MG63 (cell line): ENCODE measurements at regions not wholly inside any gene's neighbourhood (a gene's known extent, or its start where the extent isn't known, plus 50 kb on each side); places are given as distances from the start of the nearest gene placed in this dataset.

Source experiments
- DNase-seq: peaks from one replicate; pipeline ENCODE4 v3.0.0-alpha.2; 2020
- H3K27me3 ChIP-seq: fragments of 250-450 bp; sonication (Bioruptor Pico); 2 replicates; pipeline ENCODE4 v1.5.1; 2020; ENCODE audit warnings: mild to moderate bottlenecking, moderate library complexity
- H3K36me3 ChIP-seq: fragments of 250-450 bp; sonication (Bioruptor Pico); 2 replicates; pipeline ENCODE4 v1.5.1; 2020; ENCODE audit warnings: mild to moderate bottlenecking, moderate library complexity
- H3K4me3 ChIP-seq: fragments of 250-450 bp; sonication (Bioruptor Pico); 2 replicates; pipeline ENCODE4 v1.5.1; 2020; ENCODE audit warnings: mild to moderate bottlenecking, moderate library complexity
- H3K9me3 ChIP-seq: fragments of 250-450 bp; sonication (Bioruptor Pico); 2 replicates; pipeline ENCODE4 v1.5.1; 2020; ENCODE audit warnings: mild to moderate bottlenecking, moderate library complexity

GRCh38 chr5:61667525-61668218 is 335.6 kb downstream of the ZSWIM6 start:
- Histone ChIP-seq H3K36me3 (no peaks in the 10 kb centered on the region), H3K9me3 (no peaks in the 10 kb centered on the region), H3K27me3 (no peaks in the 10 kb centered on the region), H3K4me3 (no peak overlapping the region)
- no peak for DNase-seq

DNA sequence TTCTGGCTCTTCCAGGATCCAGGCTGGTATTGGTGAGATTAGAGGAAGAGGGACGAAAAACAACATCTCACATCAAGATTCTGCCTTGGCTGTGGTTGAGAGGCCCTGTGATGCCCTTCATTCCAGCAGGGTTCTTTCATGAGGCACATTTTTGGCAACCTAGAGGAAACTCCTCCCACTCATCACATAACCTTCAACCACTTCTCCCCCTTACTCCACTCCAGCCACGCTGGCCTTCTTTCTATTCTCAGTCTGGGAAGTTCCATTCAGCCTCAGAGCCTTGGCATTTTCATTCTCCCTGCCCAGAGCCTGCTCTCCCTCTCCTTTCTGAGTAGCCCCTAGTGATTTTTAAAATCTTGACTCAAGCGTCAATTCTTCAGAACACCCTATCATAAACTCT is 337.5 kb downstream of the ZSWIM6 start:
- DNase-seq: no peak
- no peaks in the 10 kb centered on the region for H3K27me3 ChIP-seq
- no peaks in the 10 kb centered on the region for H3K9me3 ChIP-seq
- H3K36me3 ChIP-seq: no peaks in the 10 kb centered on the region
- H3K4me3 ChIP-seq: no peak overlapping the region

DNA sequence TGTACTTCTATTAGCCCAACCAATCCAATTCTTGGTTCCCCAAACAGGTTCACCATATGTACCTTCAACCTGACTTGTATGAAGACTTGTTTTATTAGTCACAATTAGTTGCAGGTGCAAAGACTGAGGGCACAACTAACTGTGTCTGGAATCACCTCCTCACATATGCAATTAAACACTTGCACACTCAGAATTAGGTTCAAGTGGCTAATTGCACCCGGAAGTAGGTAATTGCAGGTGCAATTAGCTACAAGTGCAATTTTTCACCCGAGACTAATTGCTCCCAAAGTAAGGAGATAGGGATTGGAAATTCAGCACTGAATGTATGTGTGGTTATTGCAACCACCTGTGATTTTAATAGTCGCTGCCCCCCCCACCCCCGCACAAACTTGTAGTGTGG is 338.9 kb downstream of the ZSWIM6 start:
- DNase-seq: no peak
- no peaks in the 10 kb centered on the region for H3K9me3 ChIP-seq
- no peaks in the 10 kb centered on the region for H3K36me3 ChIP-seq
- H3K4me3 ChIP-seq: no peak overlapping the region
- H3K27me3 ChIP-seq: no peaks in the 10 kb centered on the region

DNA sequence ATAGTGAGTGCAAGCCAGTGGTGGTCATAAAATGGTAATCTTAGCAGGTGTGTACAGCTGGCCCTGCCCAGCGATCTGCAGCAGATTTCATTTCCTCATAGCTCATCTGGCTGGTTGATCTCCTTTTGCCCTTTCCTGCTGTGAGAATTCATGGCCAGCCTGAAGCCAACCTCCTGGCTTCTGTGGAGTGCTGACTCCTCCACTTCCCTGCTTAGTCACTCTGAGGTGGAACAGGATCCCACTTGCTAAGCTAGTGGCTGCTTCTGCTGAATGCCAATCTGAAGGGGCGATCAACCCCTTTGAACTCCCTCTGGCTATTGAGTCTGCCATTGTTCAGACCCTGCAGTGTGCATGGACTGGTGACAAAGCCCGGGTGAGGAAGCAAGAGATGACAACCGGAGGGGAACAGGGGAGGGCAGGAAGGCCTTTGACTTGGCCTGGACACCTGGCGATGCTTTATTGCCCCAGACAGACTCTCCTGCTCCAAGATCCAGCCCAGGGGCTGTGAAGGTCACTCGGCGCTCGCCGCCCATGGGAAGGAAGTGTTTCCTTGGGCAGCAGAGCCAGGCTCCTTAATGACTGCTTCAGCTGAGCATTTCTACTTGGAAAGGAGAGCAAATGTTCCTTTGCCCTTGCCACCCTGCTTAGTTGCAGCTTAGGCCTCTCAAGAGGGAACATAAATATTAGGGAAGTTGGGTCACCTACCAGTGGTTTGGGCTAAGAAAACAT is 341.1 kb downstream of the ZSWIM6 start:
- Histone ChIP-seq H3K27me3 (no peaks in the 10 kb centered on the region), H3K9me3 (no peaks in the 10 kb centered on the region), H3K36me3 (no peaks in the 10 kb centered on the region), H3K4me3 (no peak overlapping the region)
- peak; percentile 82 for DNase-seq

- no peaks in the 10 kb centered on the region for H3K36me3 ChIP-seq
- DNase-seq: no peak
- no peaks in the 10 kb centered on the region for H3K27me3 ChIP-seq
- no peaks in the 10 kb centered on the region for H3K9me3 ChIP-seq
- H3K4me3 ChIP-seq: no peak overlapping the region
Observed at GRCh38 chr5:61674378-61674777, 342.3 kb downstream of the ZSWIM6 start.

DNA sequence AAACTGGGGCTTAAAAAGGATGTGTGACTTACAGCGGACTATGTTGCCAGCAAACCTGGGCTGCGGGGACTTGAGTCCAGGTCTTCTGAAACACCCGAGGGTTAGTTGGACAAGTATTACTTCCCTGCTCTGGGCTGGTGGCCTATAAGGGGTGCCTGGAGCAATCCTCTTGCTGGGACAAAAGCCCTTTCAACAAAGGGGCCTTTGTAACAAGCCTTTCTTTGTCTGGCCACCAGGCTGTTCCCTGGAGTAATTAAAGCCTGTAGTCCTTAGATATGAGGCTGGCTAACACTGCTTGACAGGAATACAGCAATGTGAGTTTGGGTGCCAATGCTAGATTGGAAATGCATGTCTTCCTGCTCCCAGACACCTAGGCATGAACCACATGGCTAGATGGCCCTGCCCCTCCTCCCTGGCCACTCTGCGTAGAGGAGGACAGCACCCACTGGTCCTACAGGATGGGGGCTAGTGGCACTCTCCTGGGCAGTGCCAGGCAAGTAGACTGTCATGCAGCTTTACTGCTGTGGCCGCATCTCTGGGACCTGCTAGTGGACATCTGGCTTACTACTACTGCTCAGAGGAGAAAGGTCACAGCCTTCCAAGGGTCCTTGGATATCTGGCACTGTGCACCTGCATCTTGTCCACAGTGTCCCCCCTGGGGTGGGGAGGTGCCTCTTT is 343.1 kb downstream of the ZSWIM6 start:
- no peak for DNase-seq
- H3K4me3 ChIP-seq: no peak overlapping the region
- H3K27me3 ChIP-seq: no peaks in the 10 kb centered on the region

GRCh38 chr5:61677220-61677619 is 345.2 kb downstream of the ZSWIM6 start:
- Histone ChIP-seq H3K36me3 (no peaks in the 10 kb centered on the region), H3K27me3 (no peaks in the 10 kb centered on the region), H3K4me3 (no peak overlapping the region), H3K9me3 (no peaks in the 10 kb centered on the region)
- no peak for DNase-seq

More for the DNA sequence above, 343.1 kb downstream of the ZSWIM6 start:
- Histone ChIP-seq H3K9me3 (no peaks in the 10 kb centered on the region), H3K36me3 (no peaks in the 10 kb centered on the region)

DNA sequence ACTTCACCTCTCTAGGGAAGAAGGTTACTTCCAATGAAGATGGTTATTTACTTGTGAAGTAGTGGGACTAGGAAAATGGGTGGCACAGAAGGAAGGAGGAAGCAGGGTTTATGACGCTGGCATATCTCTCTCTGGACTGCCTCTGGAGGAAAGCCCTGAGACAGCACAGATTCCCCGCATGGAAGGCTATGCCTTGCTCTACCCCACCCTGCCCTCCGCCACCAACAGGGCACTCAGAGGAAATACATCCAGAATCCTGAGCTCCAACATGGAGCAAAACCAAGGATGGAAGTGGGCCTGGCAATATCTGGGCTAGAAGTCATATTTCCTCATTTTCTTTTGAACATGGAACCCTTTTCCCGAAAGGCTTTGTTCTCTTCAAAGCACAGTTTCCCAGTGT is 346.9 kb downstream of the ZSWIM6 start:
- Histone ChIP-seq H3K4me3 (no peak overlapping the region), H3K36me3 (no peaks in the 10 kb centered on the region), H3K27me3 (no peaks in the 10 kb centered on the region), H3K9me3 (no peaks in the 10 kb centered on the region)
- DNase-seq: no peak

DNA sequence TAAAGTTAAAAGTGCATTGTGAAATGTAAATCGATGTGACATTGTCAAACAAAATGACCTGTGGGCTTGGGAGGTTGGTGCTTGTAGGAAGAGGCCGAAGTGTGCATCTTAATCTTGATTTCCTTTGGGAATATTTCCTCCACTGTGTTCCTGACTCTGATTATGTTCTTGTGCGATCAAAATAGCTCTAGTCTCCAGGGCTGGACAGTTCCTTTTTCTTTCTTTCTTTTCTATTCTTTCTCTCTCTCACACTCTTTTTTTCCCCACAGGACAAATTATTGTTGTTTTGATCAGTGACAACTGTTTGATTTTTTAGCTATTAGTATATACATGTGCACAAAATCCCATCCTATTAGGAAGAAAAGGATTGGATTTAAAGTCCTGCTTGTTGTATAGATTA is 347.5 kb downstream of the ZSWIM6 start:
- H3K9me3 ChIP-seq: no peaks in the 10 kb centered on the region
- H3K27me3 ChIP-seq: no peaks in the 10 kb centered on the region
- H3K36me3 ChIP-seq: no peaks in the 10 kb centered on the region
- H3K4me3 ChIP-seq: no peak overlapping the region
- no peak for DNase-seq

DNA sequence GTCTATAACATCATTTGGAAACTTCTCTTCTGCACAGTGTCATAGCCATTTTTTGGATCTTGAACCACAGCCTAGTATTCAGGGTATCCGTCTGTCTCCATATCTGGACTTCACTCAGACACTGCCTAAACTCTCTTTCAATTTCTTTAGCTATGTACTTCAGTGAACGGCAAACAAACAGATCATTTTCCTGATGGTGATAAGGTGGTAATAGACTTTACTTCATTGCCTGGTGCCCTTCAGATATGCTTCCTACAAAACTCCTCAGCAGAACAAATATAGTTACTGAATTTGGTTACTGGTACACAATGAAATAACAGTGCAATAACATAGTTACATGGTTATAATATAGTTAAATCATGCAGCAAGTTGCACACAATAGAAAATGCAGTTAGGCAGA is 348.2 kb downstream of the ZSWIM6 start:
- no peak for DNase-seq
- H3K4me3 ChIP-seq: no peak overlapping the region

DNA sequence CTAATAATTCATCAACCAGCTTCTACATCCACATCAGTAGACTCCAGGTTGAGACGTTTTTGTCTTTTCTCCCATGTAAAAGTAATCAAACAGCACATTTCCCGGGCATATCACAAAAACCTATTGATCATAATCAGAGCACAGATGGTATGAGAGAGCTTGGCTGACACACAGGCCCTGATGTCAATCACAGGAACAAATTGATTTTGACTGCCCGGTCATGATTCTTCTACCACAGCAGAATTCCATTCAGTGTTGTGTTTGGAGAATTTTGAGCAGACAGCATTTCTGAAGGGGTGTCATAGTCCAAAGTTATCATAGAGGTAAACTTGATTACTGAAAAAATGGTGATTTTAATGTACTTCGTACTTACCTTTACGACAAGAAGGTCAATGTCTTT is 351.1 kb downstream of the ZSWIM6 start:
- no peaks in the 10 kb centered on the region for H3K36me3 ChIP-seq

More for the DNA sequence above, 348.2 kb downstream of the ZSWIM6 start:
- Histone ChIP-seq H3K9me3 (no peaks in the 10 kb centered on the region), H3K27me3 (no peaks in the 10 kb centered on the region), H3K36me3 (no peaks in the 10 kb centered on the region)

GRCh38 chr5:61683926-61684325 is 351.9 kb downstream of the ZSWIM6 start:
- no peaks in the 10 kb centered on the region for H3K36me3 ChIP-seq
- peaks cover 2% of the 10 kb centered on the region; the same call in 1 of the 2 replicates for H3K27me3 ChIP-seq
- DNase-seq: no peak
- H3K4me3 ChIP-seq: no peak overlapping the region
- H3K9me3 ChIP-seq: no peaks in the 10 kb centered on the region

More for the DNA sequence above, 351.1 kb downstream of the ZSWIM6 start:
- no peak for DNase-seq
- H3K9me3 ChIP-seq: no peaks in the 10 kb centered on the region
- peaks cover 2% of the 10 kb centered on the region; the same call in 1 of the 2 replicates for H3K27me3 ChIP-seq
- H3K4me3 ChIP-seq: no peak overlapping the region

GRCh38 chr5:61686491-61687257 is 354.6 kb downstream of the ZSWIM6 start:
- no peaks in the 10 kb centered on the region for H3K36me3 ChIP-seq
- no peak overlapping the region for H3K4me3 ChIP-seq

GRCh38 chr5:61687371-61687770 is 355.3 kb downstream of the ZSWIM6 start:
- Histone ChIP-seq H3K9me3 (no peaks in the 10 kb centered on the region), H3K4me3 (no peak overlapping the region), H3K36me3 (no peaks in the 10 kb centered on the region), H3K27me3 (peaks cover 2% of the 10 kb centered on the region; the same call in 1 of the 2 replicates)
- DNase-seq: no peak

More at GRCh38 chr5:61686491-61687257, 354.6 kb downstream of the ZSWIM6 start:
- peaks cover 2% of the 10 kb centered on the region; the same call in 1 of the 2 replicates for H3K27me3 ChIP-seq
- no peak for DNase-seq
- no peaks in the 10 kb centered on the region for H3K9me3 ChIP-seq

- no peak for DNase-seq
- peaks cover 2% of the 10 kb centered on the region; the same call in 1 of the 2 replicates for H3K27me3 ChIP-seq
- peaks cover 4% of the 10 kb centered on the region; the same call in 1 of the 2 replicates for H3K9me3 ChIP-seq
- H3K36me3 ChIP-seq: no peaks in the 10 kb centered on the region
- no peak overlapping the region for H3K4me3 ChIP-seq
Observed at GRCh38 chr5:61689153-61689846, 357.2 kb downstream of the ZSWIM6 start.
